GM21515 (cell line): ENCODE measurements at regions not wholly inside any gene's neighbourhood (a gene's known extent, or its start where the extent isn't known, plus 50 kb on each side); places are given as distances from the start of the nearest gene placed in this dataset.
"Not testable (repeated sequence)": the region's sequence is repeated elsewhere in the genome, so short reads cannot be mapped to it uniquely, and the experiment has no call there.

ENCODE experiments used
- ATAC-seq: cut with Tn5 transposase; IDR thresholded peaks from one replicate; pipeline ENCODE4 v1.9.1; 2021; ENCODE audit not compliant: unreplicated experiment

GRCh38 chr9:95785209-95785608 is 90.3 kb upstream of the ERCC6L2 start:
- no peak for ATAC-seq

DNA sequence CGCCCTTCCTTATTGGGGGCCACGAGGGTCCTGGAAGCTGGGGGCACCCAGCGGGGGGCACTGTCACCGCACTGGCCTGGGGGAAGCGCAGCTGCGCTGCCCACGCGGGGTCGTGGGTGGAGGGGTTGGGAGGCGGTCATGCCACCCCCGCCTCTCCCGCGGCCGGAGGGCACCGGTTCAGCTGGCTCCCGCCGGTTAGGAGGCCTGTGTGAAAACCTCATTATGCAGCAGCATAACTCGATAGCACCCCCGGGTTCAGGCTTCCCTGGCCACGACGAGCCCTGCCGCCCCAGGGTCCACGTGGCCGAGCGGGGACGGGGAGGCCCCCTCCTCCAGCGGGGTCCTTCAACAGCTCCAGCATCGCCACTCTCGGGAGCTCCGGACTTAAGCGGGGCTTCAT is 91.2 kb upstream of the ERCC6L2 start:
- ATAC-seq: no peak

DNA sequence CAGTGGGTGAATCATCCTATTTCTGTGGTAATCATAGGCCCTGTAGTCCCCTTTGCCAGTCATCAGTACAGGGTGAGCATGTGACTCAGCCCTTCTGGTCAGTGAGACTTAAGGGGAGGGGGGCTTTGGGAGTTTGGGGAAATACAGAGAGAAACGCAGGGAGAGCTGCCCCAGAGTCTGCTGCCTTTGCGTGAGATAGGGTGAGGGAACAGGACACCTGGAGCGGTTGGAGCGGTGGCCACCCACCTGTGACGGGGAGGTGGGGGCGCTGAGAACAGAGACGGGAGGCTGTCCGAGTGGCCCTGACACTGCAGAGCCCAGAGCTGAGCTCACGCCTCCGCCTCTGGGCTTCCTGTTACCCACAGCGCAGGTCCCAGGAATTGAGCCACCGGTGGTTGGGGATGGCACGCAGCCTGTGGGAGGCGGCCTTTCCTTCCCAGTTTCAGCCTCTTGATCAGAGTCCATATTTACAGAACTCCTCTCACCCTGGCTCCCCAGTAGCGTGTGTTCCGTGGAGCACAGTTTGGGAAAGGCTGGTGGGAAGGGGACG is 92.0 kb upstream of the ERCC6L2 start:
- ATAC-seq: no peak

DNA sequence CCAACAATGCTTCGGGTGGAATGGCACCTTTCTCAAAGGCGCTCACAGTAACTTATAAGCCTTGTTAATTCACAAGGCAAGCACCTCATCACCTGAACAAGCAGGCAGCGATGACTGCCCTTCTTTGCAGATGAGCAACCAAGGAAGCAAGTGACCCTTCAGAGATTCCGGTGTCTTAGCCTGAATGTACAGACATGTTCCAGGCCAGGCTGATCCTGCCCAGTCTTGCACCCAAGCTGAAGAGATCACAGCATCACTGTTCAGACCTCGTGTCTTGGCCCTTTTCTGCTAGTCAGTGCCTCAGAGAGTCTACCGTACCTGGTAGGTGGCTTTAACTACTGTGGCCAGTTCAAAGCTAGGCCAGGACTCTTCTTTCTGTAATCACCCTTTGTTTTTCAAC is 94.7 kb upstream of the ERCC6L2 start:
- no peak for ATAC-seq

- no peak for ATAC-seq
Measured at GRCh38 chr9:95780121-95780520, 95.4 kb upstream of the ERCC6L2 start.

DNA sequence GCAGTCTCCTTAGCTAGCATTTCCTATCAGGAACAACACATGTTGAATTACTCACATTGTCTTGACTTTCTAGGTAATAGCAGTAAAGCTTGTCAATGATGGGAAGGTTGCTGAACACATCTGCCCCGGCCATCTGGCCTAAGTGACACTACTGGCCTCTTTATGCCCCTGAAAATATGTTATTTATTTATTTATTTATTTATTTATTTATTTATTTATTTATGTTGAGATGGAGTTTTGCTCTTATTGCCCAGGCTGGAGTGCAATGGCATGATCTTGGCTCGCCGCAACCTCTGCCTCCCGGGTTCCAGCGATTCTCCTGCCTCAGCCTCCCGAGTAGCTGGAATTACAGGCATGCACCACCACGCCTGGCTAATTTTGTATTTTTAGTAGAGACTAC is 95.9 kb upstream of the ERCC6L2 start:
- not testable (repeated sequence) for ATAC-seq

- ATAC-seq: no peak
Measured at GRCh38 chr9:95778957-95779356, 96.5 kb upstream of the ERCC6L2 start.

DNA sequence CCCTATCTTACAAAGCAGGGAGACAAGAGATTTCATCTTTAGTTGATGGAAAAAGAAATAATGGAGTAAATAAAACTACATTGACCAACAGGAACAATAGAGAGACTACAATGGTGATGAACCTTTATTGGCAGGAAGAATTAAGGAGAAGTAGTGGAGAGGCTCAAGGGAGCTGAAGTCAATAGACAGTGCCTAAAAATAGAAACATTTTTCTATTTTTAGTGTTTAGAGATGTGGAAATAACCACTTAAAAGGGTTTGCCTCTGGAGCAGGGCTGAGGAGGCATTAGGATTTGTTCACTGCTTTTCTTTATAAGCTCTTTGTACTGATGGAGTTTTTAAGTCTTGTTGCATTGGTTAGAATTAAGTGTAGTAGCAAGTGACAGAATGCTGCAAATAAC is 98.4 kb upstream of the ERCC6L2 start:
- no peak for ATAC-seq

- ATAC-seq: no peak
Measured at GRCh38 chr9:95776176-95776575, 99.3 kb upstream of the ERCC6L2 start.

DNA sequence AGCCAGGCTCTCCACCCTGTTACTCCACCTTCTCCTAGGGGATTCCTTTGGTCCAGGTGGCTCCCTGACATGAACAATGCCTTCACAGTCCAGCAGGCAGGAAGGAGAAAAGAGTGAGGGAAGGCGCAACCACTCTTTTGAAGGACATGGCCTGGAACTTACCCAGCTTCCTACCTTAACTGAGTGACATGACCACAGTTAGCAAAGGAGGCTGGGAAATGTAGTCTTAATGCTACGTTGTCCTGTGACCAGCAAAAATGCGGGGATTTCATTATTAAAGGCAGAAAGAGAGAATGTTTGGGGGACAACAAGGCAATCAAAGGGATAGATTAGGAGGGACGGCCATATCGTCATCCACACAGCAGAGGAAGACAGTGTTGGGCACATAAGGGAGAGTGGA is 100.3 kb upstream of the ERCC6L2 start:
- no peak for ATAC-seq

DNA sequence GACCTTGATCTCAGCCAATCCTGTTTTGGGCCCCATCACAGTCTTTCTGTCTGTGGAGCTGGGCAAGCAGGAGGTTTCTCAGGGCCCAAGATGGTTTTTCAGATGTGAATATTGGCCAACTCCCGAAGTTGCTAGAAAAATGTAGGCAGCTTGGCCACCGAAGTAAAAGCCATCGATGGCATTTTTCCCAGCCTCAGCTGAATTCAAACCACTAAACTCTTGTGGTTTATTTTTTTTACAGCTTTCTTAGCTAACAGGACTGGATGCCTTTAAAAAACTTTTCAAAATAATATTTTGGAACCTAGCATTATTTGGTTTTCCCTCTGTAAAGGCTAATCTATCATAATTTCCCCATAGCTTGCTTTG is 102.5 kb upstream of the ERCC6L2 start:
- ATAC-seq: no peak

- ATAC-seq: no peak
Measured at GRCh38 chr9:95772320-95773052, 103.0 kb upstream of the ERCC6L2 start.

GRCh38 chr9:95771556-95772246 is 103.8 kb upstream of the ERCC6L2 start:
- ATAC-seq: no peak

GRCh38 chr9:95770653-95771131 is 104.8 kb upstream of the ERCC6L2 start:
- ATAC-seq: no peak

- ATAC-seq: no peak
Measured at GRCh38 chr9:95769909-95770433, 105.5 kb upstream of the ERCC6L2 start.

DNA sequence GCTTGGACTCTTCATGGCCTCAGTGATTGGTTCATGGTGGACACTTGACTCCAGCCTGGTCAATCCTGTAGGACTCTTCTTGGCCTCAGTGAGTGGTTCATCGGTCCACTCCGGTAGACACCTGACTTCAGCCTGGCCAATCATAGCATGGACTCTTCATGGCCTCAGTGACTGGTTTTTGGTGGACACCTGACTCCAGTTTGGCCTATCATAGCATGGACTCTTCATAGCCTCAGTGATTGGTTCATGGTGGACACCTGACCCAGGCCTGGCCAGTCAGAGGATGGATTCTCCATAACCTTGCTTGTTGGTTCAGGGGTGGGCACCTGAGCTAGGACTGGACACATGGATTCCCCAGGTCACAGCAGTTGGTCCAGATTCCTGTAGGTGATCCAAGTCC is 106.0 kb upstream of the ERCC6L2 start:
- ATAC-seq: no peak

GRCh38 chr9:95766906-95767305 is 108.6 kb upstream of the ERCC6L2 start:
- ATAC-seq: no peak

GRCh38 chr9:95764533-95765319 is 110.8 kb upstream of the ERCC6L2 start:
- ATAC-seq: no peak

DNA sequence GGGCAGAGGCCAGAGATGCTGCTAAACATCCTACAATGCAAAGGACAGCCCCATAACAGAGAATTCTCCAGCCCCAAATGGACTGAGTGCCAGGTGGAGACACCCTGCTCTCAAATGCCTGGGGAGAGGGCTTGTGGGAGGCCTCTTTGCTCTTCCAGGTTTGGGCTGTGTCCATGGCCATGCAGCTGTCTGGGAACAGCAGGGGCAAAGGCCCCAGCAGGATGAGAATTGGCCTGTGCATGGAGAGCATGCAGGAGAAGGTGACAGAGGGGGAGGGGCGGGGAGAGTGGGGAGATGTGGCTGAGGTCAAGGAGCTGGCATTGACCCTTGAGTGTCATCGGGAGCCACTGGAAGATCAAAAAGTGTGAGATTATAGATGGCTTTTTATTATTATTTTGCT is 111.5 kb upstream of the ERCC6L2 start:
- no peak for ATAC-seq

DNA sequence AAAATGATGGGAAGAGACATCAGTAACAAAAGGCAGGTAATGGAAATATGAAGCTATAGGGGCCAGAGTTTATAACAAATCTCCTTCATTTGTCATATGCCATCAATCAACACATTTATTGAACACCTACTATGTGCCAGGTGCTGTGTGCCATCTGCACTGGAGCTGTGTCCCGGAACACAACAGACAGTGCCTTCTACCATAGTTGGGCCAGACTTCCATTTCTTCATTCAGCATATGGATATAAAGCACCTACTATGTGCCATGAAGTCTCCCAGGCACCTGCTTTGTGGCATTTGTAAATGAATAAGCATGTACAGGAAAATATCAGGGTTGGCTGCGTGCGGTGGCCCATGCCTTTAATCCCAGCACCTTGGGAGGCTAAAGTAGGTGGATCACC is 112.5 kb upstream of the ERCC6L2 start:
- no peak for ATAC-seq

- no peak for ATAC-seq
Measured at GRCh38 chr9:95762322-95762721, 113.2 kb upstream of the ERCC6L2 start.
